GM10248 (cell line): ENCODE measurements at regions not wholly inside any gene's neighbourhood (a gene's known extent, or its start where the extent isn't known, plus 50 kb on each side); places are given as distances from the start of the nearest gene placed in this dataset.

Experiments used
- CTCF ChIA-PET: fragments of 300-600 bp; sonication (Branson Sonifier 250); formaldehyde crosslinking; extraction: SDS; loops from one replicate; lab custom pipeline; 2021; ENCODE audit warnings: antibody characterized with exemption; lab: Yijun Ruan, JAX
- POLR2A ChIA-PET: fragments of 350-650 bp; sonication (Branson Sonifier 250); formaldehyde crosslinking; extraction: SDS; loops from one replicate; lab custom pipeline; 2020; ENCODE audit warnings: antibody characterized with exemption; lab: Yijun Ruan, JAX
- DNase-seq: peaks from one replicate; pipeline ENCODE4 v3.0.0; 2012; ENCODE audit errors: extremely low spot score
- TF ChIP-seq, protein P1 (sequence below): IDR thresholded peaks from 2 replicates; pipeline ENCODE4 v1.5.1; 2012; ENCODE audit warnings: mild to moderate bottlenecking, low read depth; ENCODE audit errors: extremely low read depth, missing control alignments, control extremely low read depth

DNA sequence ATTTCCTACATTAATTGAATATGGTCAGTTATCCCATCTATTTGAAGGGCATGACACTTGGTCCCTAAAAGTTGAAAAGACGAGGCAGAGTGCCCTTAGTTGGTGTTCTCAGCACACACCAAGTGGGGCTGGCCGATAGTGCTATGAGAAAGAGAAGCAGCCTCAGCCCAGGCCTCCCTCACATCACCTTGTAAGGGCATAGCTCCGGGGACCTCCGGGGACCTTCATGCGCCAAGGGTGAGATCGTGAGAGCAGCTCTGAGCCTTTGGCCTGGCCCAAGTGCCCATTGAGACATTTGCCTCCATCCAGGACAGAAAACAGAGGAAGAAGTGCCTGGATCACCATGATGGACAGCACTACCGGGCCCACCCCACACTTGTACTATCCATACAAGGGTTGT lies 244.3 kb upstream of the COPS8 start:
- TF ChIP-seq, protein P1, sequence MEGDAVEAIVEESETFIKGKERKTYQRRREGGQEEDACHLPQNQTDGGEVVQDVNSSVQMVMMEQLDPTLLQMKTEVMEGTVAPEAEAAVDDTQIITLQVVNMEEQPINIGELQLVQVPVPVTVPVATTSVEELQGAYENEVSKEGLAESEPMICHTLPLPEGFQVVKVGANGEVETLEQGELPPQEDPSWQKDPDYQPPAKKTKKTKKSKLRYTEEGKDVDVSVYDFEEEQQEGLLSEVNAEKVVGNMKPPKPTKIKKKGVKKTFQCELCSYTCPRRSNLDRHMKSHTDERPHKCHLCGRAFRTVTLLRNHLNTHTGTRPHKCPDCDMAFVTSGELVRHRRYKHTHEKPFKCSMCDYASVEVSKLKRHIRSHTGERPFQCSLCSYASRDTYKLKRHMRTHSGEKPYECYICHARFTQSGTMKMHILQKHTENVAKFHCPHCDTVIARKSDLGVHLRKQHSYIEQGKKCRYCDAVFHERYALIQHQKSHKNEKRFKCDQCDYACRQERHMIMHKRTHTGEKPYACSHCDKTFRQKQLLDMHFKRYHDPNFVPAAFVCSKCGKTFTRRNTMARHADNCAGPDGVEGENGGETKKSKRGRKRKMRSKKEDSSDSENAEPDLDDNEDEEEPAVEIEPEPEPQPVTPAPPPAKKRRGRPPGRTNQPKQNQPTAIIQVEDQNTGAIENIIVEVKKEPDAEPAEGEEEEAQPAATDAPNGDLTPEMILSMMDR = no peak
- CTCF ChIA-PET = interaction anchor here (1.4 kb wide), 1 partner anchor 8 kb away, joined by 4 read pairs; no protein-coding TSS in a partner anchor
- DNase-seq = no peak
- POLR2A ChIA-PET = no interaction called here

DNA sequence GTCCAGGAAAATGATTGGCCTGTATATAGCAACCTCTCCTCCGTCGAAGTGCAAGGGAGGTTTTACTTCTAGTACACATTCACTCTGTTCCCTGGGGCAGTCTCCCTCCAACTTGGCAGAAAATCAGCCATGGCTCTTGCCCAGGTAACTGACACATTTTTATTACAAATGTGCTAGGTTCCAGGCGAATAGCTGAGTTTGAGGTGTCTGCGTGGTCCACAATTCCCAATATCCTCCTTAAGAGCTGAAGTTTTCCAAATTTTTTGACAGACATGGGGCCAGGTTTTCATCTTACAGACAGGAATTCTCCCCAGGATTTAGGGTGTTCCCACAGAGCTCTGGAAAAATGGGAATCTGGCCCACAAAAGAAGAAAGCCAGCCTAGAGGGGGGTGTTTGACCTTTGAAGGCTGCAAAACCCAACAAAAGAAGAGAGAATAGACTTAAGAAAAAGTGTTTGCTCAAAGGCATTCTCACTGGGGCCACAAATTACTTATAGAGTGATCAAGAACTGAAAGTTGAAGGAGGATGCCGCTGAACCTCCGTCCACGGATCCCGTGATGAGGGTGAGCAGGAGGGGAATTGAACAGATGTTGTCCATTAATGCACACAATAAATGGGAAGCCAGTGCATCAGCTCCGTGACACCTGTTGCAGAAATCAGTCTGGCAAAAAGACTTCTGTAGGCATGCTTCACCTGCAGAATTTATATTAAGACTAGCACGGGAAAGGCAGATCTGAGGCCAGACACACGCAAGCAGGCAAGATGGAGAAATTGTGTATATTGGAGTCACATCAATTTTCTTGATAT lies 242.3 kb upstream of the COPS8 start:
- TF ChIP-seq, protein P1 = no peak
- ChIA-PET CTCF (no interaction called here), POLR2A (no interaction called here)
- no peak for DNase-seq

DNA sequence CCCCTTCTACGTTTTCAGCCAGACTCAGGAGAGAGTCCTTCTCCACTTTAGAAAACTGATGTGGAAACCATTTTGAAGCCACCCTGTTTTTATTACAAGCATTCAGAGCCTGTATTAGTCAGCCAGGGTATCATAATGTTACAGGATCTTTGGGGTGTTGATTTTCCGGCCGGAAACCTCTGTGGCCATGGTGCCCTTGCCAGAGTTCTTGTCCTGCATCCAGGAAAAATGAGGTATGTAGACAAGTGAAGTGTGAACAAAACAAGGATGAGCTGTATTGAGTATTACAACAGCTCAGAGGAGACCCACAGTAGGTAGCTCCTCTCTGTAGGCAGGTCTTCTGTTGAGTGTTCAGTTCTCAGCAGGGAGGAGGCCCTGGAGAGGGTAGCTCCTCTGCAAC lies 241.0 kb upstream of the COPS8 start:
- POLR2A ChIA-PET = no interaction called here
- TF ChIP-seq, protein P1 = no peak
- CTCF ChIA-PET = no interaction called here
- DNase-seq = no peak

DNA sequence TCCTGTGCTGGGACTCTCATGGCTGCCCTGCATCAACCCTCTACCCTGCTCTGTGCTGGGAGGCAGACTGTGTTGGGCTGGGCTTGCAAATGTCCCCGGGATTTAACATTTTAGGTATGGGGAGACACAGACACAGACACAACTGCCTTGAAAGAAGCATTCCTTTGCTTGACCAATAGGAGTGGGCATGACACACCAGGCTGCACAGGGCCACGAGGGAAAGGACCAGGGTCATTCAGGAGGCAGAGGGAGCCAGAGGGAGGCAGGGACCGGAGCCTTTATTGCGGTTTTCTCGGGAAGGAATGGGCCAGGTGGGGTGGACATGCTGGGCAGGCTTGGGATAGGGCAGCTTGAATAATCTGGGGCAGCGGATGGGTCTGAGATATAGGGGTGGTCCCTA lies 238.7 kb upstream of the COPS8 start:
- TF ChIP-seq, protein P1 = no peak
- POLR2A ChIA-PET = no interaction called here
- CTCF ChIA-PET = no interaction called here
- DNase-seq = no peak

DNA sequence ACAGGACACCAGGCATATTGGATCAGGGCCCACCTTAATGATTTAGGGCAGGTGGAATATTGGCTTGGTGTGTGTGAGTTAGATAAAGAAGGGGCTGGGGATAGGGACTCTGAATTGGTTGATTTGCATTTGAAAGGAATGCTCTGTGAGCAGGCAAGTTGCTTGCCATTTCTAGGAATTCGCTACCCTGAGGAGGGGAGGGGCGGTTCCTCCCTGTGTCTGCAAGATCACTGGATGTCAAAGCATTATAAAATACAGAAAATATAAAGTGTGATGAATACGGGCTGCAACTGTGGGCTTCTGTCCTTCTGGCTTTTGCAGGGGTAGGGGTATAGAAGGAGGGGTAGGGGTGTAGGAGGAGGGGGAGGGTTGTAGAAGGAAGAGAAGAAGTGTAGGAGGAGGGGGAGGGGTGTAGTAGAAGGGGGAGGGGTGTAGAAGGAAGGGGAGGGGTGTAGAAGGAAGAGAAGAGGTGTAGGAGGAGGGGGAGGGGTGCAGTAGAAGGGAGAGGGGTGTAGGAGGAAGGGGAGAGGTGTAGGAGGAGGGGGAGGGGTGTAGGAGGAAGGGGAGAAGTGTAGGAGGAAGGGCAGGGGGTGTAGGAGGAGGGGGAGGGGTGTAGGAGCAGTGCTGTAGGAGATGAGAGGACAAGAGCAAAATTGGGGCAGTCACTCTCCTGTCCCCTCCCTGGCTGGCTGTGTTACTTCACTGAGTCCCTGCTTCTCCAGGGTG lies 238.0 kb upstream of the COPS8 start:
- TF ChIP-seq, protein P1 = no peak
- ChIA-PET POLR2A (no interaction called here), CTCF (no interaction called here)
- no peak for DNase-seq

DNA sequence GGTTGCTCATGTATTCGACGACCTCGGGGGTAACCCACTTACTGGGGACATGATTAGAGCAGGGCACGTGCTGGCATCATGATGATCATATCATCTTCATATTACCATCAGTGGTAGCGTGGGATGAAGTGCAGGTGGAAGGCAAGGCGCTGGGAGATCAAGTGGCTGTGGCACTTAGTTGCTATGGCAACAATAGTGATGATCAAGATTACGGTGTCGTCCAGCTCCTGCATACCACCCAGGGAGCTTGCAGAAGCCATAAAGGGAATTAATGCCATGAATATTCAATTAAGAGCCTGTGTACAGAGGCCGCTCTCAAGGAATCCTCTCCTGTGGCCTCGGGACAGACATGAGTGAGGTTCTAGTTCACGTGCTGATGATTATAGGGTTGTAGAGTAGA lies 237.2 kb upstream of the COPS8 start:
- DNase-seq = no peak
- POLR2A ChIA-PET = no interaction called here
- TF ChIP-seq, protein P1 = no peak
- CTCF ChIA-PET = no interaction called here
